T-helper 1 cell (primary cell): ENCODE measurements at regions not wholly inside any gene's neighbourhood (a gene's known extent, or its start where the extent isn't known, plus 50 kb on each side); places are given as distances from the start of the nearest gene placed in this dataset.
A peak's percentile ranks its signal among the peaks of the same experiment; 100 is the strongest.

ENCODE experiments used
- DNase-seq, 5 donors: peaks; one replicate each; pipeline ENCODE4 v3.0.0-alpha.2; 2012 to 2020

GRCh38 chr20:40961176-40961575, 67.4 kb upstream of the TOP1 start:
- no peak for DNase-seq

GRCh38 chr20:40961686-40962640, 66.7 kb upstream of the TOP1 start:
- peak in 1 of 5 donors; percentile 64 for DNase-seq

- peak; percentile 28 to 65 (median 50) for DNase-seq
Observed at GRCh38 chr20:40962733-40963504, 65.7 kb upstream of the TOP1 start.

GRCh38 chr20:40963505-40963845, 65.1 kb upstream of the TOP1 start:
- DNase-seq: no peak

GRCh38 chr20:40965671-40966070, 63.0 kb upstream of the TOP1 start:
- DNase-seq: no peak

GRCh38 chr20:40966103-40966502, 62.5 kb upstream of the TOP1 start:
- DNase-seq: no peak

- DNase-seq: no peak
Observed at GRCh38 chr20:40966516-40967185, 62.0 kb upstream of the TOP1 start.

- DNase-seq: no peak
Observed at GRCh38 chr20:40967700-40968099, 60.9 kb upstream of the TOP1 start.

- peak; percentile 62 to 84 (median 72) for DNase-seq
Observed at GRCh38 chr20:40968816-40969562, 59.6 kb upstream of the TOP1 start.

- DNase-seq: no peak
Observed at GRCh38 chr20:40970218-40970617, 58.4 kb upstream of the TOP1 start.

GRCh38 chr20:40977218-40977617, 51.4 kb upstream of the TOP1 start:
- DNase-seq: no peak

- no peak for DNase-seq
Observed at GRCh38 chr20:40978761-40979160, 49.9 kb upstream of the TOP1 start.
